K562 (cell line): ENCODE measurements at regions not wholly inside any gene's neighbourhood (a gene's known extent, or its start where the extent isn't known, plus 50 kb on each side); places are given as distances from the start of the nearest gene placed in this dataset.

Experiments
- ATAC-seq: fragments of 200-7000 bp; cut with Tn5 transposase; 3 replicates; pipeline ENCODE4 v1.9.1; 2020; ENCODE audit warnings: moderate library complexity
- BruUV-seq: library from RNA; stranded (reverse); fragments of 400-500 nt; replicated peaks from 2 replicates; lab custom pipeline; 2021; lab: Mats Ljungman, UMichigan
- CTCF ChIA-PET: fragments of 300-600 bp; formaldehyde crosslinking; extraction: SDS; loops from one replicate; lab custom pipeline; 2021; ENCODE audit warnings: low intra/inter-chr PET ratio; lab: Yijun Ruan, JAX
- POLR2A ChIA-PET: fragments of 300-600, 350-650 bp; sonication (Branson Sonifier 250); formaldehyde crosslinking; extraction: SDS; loops from one replicate; lab custom pipeline; 2021; ENCODE audit warnings: antibody characterized with exemption, inconsistent platforms; lab: Yijun Ruan, JAX
- DNase-seq, 4 experiments: peaks; one replicate each; pipeline versions ENCODE4 v3.0.0 to v3.0.0-alpha.2; 2011 to 2018; ENCODE audit warnings: low spot score in 3 of 4, mixed read lengths in 3 of 4; ENCODE audit errors: extremely low read depth in 1 of 4
- FAIRE-seq: peaks from 2 replicates; lab custom pipeline; 2011; peaks lifted over from hg19 to GRCh38; lab: Jason Lieb, UNC
- H2AFZ ChIP-seq: 2 replicates; pipeline ENCODE4 v1.6.0; 2011; ENCODE audit warnings: low read depth, low read length, control low read depth, inconsistent platforms
- H3K27ac ChIP-seq: fragments of 200-600 bp; 3 replicates; pipeline ENCODE4 v1.8.0; 2011; ENCODE audit warnings: low read depth, mild to moderate bottlenecking, control low read depth, inconsistent platforms, low read length, moderate library complexity, mixed read lengths; ENCODE audit errors: extremely low read depth
- H3K27me3 ChIP-seq, 2 experiments: fragments of 300-600 bp in 1 of 2; 2 replicates in 1 of 2; 3 replicates in 1 of 2; pipeline versions ENCODE4 v1.6.0 to v1.8.0; 2011; ENCODE audit warnings: inconsistent platforms in 2 of 2, low read length in 2 of 2, mild to moderate bottlenecking in 1 of 2, mixed read lengths in 1 of 2, moderate library complexity in 1 of 2; ENCODE audit not compliant: control insufficient read depth in 2 of 2, insufficient read depth in 2 of 2
- H3K36me3 ChIP-seq: fragments of 300-600 bp; 3 replicates; pipeline ENCODE4 v1.8.0; 2011; ENCODE audit warnings: mild to moderate bottlenecking, low read length, inconsistent platforms; ENCODE audit not compliant: control insufficient read depth, insufficient read depth
- H3K4me1 ChIP-seq, 2 experiments: fragments of 200-600 bp in 1 of 2; replicated peaks in 1 of 2; 2 replicates in 1 of 2; 3 replicates in 1 of 2; pipeline versions ENCODE4 v1.5.1 to v1.8.0; 2011; ENCODE audit warnings: inconsistent platforms in 2 of 2, low read length in 2 of 2, mild to moderate bottlenecking in 1 of 2, mixed read lengths in 1 of 2, moderate library complexity in 1 of 2; ENCODE audit not compliant: control insufficient read depth in 2 of 2, insufficient read depth in 2 of 2
- H3K4me2 ChIP-seq: 2 replicates; pipeline ENCODE4 v1.6.1; 2011; ENCODE audit warnings: low read length, control low read depth, inconsistent platforms, mixed read lengths; ENCODE audit not compliant: insufficient read depth
- H3K4me3 ChIP-seq: fragments of 200-600 bp; sonication (generic), shearing (Covaris generic); 2 replicates; pipeline ENCODE4 v1.5.1; 2016; ENCODE audit warnings: control low read depth, inconsistent platforms
- H3K79me2 ChIP-seq: fragments of 200-600 bp; 3 replicates; pipeline ENCODE4 v1.8.0; 2011; ENCODE audit warnings: low read length, inconsistent platforms; ENCODE audit not compliant: control insufficient read depth, insufficient read depth
- H3K9ac ChIP-seq, 2 experiments: 2 replicates each; pipeline versions ENCODE4 v1.6.0 to v1.6.1; 2011; ENCODE audit warnings: low read depth in 2 of 2, low read length in 2 of 2, control low read depth in 1 of 2, inconsistent platforms in 1 of 2, mild to moderate bottlenecking in 1 of 2, mixed read lengths in 1 of 2; ENCODE audit not compliant: insufficient read depth in 1 of 2
- H3K9me1 ChIP-seq: one replicate; pipeline ENCODE4 v1.6.0; 2011; ENCODE audit warnings: inconsistent platforms, mild to moderate bottlenecking, low read length, moderate library complexity; ENCODE audit not compliant: control insufficient read depth, insufficient read depth
- H3K9me3 ChIP-seq: replicated peaks from 2 replicates; pipeline ENCODE4 v1.5.1; 2011; ENCODE audit warnings: low read depth, low read length, inconsistent platforms; ENCODE audit not compliant: control insufficient read depth, insufficient read depth
- H4K20me1 ChIP-seq: replicated peaks from 2 replicates; pipeline ENCODE4 v1.6.1; 2011; ENCODE audit warnings: low read length, inconsistent platforms, mixed read lengths; ENCODE audit not compliant: control insufficient read depth, insufficient read depth
- ADNP ChIP-seq: fragments of 200-800 bp; sonication (Bioruptor generic); IDR thresholded peaks from 2 replicates; pipeline ENCODE4 v1.6.1; 2016; ENCODE audit warnings: missing genetic modification characterization, missing compliant biosample characterization
- CREB3L1 ChIP-seq: fragments of 450-650 bp; IDR thresholded peaks from 2 replicates; pipeline ENCODE4 v1.6.1; 2014; ENCODE audit warnings: low read depth, mild to moderate bottlenecking, moderate library complexity, borderline replicate concordance
- NR1H2 ChIP-seq: sonication (generic); formaldehyde crosslinking; IDR thresholded peaks from 2 replicates; pipeline ENCODE4 v1.4.0; 2020; ENCODE audit warnings: mild to moderate bottlenecking, missing genetic modification reagents
- PTBP1 ChIP-seq: fragments of 200-400 bp; formaldehyde crosslinking; IDR thresholded peaks from 2 replicates; pipeline ENCODE4 v1.6.1; 2017; ENCODE audit warnings: low read depth, low read length
- ZNF324 ChIP-seq: fragments of 250-450 bp; sonication (Bioruptor Pico); IDR thresholded peaks from 2 replicates; pipeline ENCODE4 v1.4.0; 2020; ENCODE audit warnings: mild to moderate bottlenecking
- WGBS: fragments of 100-300 bp; shearing (Covaris generic); methylation state at CpG from one replicate; pipeline ENCODE4 v1.1.6; 2016; ENCODE audit warnings: low coverage, mixed read lengths; ENCODE audit not compliant: insufficient coverage; ENCODE audit errors: missing lambda C conversion rate; 5-methylcytosine and 5-hydroxymethylcytosine counted together
- in situ Hi-C: fragments of 300-500 bp; cut with MboI; formaldehyde crosslinking; loops from 4 replicates; pipeline ENCODE4 v1.15.0; 2018; ENCODE audit warnings: inconsistent platforms, mixed read lengths
- intact Hi-C: fragments of 100-400 bp; cut with micrococcal nuclease; formaldehyde crosslinking; loops from 2 replicates; pipeline ENCODE4 v1.14.2; 2022

- no peaks in the 10 kb centered on the region for H3K4me1 ChIP-seq
- H3K9ac ChIP-seq, result no peak overlapping the region
- in situ Hi-C loops (no loop called here), intact Hi-C loops (no loop called here)
- ChIA-PET CTCF (no interaction called here), POLR2A (no interaction called here)
- H3K9me1 ChIP-seq, result no peaks in the 10 kb centered on the region
- WGBS, result 0% methylated on average over 5 of the region's 5 CpGs
- H3K4me2 ChIP-seq, result no peak overlapping the region
- ATAC-seq (no peak), DNase-seq (no peak), FAIRE-seq (no peak)
- H3K27me3 ChIP-seq, result no peaks in the 10 kb centered on the region
- no peaks in the 10 kb centered on the region for H4K20me1 ChIP-seq
- no peaks in the 10 kb centered on the region for H3K79me2 ChIP-seq
- no peak overlapping the region for H3K4me3 ChIP-seq
- no peaks in the 10 kb centered on the region for H3K9me3 ChIP-seq
- no peak overlapping the region for H3K27ac ChIP-seq
- no peak overlapping the region for H2AFZ ChIP-seq
- no peak for TF ChIP-seq ADNP (tag)
- TF ChIP-seq ZNF324 (CRISPR knock-in tag), result no peak
- TF ChIP-seq CREB3L1, result no peak
- TF ChIP-seq NR1H2 (CRISPR knock-in tag), result no peak
- TF ChIP-seq PTBP1, result no peak
- no peaks in the 10 kb centered on the region for H3K36me3 ChIP-seq
- BruUV-seq, result no TSS peak
These were observed 119.3 kb upstream of the BACE2 start for GRCh38 chr21:41048623-41049022.
